Muscle of arm (tissue), 1 donor: ENCODE measurements at regions not wholly inside any gene's neighbourhood (a gene's known extent, or its start where the extent isn't known, plus 50 kb on each side); places are given as distances from the start of the nearest gene placed in this dataset.

Experiments used
- DNase-seq: peaks from one replicate; pipeline ENCODE4 v3.0.0-alpha.2; 2013

DNA sequence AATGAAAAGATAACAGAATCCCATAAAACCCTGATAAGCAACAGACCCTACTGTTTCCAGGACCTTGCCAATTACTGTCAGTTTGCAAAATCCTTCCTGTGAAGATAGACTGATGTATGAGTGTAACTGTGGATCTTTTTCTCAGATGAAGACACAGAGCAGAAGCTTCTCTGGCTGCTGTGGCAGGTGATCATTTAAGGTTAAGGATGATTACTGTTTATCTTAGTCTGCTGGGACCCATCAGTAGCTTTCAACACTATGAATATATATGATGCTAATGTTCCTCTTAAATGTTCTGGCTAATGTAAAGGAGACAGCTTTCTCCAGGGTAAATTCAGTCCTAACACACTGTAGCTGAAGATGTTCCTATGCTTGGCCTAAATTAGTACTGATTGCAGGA, 56.0 kb upstream of the CTTNBP2 start:
- no peak for DNase-seq

DNA sequence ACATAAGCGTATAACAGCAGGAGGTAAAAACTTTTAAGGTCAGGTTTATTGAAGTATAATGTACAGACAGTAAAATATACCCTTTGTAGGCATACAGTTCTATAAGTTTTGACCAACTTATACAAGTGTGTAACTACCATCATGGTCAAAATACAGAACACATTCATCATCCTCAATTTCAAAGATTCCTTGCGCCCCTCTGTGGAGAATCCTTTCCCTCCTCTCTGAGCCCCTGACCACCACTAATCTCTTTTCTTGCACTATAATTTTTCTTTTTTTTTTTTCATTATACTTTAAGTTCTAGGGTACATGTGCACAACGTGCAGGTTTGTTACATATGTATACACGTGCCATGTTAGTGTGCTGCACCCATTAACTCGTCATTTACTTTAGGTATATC, 58.1 kb upstream of the CTTNBP2 start:
- DNase-seq = no peak

DNA sequence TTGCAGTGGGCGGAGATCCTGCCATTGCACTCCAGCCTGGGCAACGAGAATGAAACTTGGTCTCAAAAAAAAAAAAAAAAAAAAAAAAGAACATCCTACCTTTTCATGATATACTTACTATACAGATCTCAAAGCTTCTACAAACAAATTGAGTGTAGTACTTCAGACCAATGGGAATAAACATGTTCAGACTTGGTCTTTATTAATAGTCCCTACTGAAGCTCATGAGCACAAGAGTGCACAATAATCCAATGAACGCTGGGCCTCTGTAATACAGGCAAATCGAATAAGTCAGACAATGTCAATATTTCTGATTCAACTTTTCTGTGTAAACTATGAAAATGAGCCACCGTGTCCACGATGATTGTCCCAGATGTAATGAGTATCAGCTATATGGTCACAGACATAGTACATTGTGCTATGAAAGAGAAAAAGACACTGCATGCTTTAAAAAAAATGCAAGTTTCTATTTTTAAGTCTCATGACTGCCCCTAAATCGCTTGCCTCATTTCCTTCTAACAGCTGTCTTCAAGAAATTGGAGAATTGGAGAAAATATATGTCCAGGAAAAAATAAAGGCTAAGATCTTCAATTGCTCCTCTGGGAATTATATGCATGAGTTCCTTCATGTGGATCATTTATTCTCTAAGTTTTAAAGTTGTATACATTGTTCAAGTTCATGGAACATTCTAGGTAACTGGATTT, 64.0 kb upstream of the CTTNBP2 start:
- DNase-seq = peak; percentile 19

DNA sequence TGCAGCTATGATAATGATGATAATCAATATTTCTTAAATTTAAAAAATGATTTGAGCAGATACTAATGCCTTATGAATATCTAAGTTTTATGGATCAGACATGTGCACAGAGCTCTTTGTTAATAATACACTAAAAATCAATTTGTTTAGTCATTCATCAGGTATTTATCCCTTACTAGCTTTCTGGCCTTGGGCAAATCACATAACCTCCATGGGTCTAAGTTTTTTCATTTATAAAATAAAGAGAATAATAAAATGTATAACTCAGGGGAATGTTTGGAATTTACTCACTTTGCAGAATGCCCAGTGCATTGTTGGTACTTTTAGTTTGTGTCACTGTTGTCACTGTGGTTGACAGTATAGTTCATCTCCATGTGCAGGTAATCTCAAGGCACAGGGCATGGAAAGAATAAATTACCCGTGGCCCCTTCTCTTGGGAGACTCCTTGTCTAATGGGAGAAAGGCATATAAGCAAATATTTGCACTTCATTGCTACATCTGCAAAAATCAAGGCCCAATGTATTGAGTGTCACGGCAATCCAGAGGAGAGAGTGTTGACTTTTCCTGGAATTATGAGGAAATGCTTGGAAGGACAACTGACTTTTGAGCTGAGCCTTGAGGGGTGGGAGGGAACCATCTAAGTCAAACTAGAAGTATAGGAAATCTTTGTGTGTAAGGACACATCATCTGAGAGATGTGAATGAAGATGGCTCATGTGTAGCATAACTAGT, 64.7 kb upstream of the CTTNBP2 start:
- DNase-seq = no peak

DNA sequence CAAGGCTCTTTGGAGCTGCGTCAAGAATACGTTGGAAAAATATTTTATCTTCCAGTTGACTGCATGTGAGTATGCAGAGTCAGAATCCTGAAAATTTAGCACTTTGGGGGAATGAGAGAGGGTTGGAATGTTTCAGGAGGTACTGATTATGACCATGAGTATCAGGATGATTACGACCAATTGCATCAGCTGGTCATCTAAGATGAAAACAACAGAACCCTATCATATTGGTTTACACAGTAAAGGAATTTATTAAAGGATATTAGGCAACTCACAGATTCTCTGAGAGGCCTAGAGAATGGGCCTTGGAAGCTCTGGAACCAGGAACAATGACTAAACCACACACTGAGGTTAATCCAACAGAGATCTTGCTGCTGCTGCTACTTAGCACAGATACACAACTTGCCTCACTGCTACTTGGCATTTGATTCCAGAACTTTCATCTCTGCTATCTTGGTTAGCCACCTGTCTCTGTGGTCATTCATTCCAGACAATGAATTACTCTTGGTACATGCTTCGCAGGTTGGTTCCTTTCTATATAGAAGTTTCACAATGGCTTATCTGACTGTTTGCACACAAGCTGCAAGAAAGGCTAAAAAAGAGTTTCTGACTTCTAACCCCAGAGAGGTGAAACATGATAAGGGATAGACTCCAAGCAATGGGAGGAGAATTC, 68.0 kb upstream of the CTTNBP2 start:
- DNase-seq = no peak

DNA sequence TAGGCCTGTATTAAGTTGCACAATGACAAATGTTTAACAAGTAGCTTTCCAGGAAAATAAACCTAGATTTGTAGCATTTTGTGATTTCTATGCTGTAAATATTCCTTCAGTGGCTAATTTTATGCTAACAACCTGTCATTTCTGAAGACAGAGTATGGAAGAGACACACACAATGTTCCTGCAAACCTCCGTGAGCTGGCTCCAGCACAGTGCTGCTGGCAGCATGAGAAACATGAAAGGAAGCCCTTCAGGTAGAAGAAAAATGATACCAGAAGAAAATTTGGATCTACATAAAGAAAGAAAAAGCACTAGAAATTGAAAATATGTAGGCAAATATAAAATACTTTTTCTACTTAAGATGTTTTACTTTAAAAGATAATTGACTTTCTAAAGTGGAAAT, 69.5 kb upstream of the CTTNBP2 start:
- no peak for DNase-seq

DNA sequence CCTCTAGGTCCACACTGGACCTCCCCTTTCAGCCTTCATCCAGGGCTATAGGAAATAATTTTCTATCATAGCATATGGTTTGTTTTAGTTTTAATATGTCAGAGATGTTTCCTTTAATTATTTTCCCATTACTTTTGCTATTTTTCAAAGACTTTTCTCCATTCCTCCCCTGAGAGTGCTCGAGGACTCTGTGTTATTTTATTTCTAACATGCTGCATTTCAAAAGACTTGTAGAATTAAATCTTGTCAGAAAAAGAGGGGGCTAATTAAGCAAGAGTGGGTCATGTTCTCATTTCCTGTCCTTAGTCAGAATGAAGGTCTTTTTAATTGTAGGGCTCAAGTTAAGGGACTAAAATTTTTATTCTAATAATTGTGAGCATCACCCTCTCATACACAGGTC, 71.6 kb upstream of the CTTNBP2 start:
- DNase-seq = no peak

DNA sequence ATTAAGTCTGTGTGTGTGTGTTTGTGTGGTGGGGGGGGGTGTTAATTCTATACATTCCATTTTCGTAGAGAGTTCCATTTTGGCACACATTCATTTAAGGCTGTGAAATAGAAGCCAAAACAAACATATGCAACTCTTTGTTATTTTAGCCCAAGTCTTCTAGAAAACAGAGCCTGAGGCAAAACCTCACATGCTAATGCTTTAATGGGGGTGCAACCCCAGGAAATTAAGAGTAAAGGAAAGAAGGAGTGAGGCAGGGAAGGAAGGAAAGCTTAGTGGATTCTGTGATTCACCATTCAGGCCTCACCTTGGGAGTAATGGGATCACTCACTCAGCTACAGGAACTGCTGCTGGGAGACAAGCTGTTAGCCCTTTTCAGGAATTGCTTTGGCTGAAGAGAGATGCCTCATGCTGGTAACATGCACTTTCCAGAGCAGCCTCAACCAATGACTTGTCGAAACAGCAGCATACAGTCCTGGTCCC, 73.0 kb upstream of the CTTNBP2 start:
- DNase-seq = no peak

DNA sequence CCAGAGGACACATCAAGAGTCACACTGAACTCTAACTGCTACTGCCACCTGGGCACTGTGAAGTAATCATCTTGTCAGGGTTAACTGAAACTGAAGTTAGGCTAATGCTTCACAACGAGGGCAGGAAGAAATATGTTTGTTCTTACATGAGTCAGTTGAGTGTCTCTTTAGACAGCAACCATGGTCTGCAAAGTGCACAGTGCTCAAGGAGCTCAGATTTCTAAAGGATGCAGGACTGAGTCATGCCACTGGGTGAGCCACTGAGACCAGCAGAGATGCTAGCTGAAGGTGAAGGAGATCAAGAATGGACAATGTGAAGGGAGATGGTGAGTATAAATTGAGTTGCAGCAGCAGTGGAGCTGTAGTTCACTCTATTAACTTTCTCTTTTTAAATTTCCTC, 76.0 kb upstream of the CTTNBP2 start:
- DNase-seq = no peak

DNA sequence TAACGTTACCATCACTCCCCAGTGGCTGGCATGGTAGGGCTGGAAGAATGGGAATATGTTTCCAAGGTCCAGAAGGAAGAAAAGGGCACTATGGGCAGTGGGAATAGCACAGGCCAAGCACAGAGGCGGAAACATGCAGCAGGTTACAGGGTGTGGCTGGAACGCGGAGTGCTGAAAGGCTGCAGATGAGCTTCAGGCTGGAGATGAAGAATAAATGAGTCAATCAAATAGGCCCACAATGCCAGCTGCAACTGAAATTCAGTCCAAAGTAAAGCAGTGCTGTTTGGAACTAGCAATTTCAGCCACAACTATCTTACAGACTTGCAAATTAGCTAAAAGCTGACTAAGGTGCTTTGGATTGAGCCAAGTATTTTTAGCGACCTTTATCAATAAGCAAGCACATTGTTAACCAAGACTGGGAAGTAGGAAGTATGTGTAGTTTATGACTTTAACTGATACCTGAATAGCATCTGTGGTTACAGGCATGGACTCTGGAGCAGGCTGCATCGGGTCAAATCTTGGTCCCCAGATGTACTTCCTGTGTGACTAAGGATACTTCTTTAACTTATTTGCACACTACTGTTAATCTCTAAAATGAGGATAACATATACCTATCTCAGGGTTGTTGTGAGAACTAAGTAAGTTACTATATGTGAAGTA, 77.5 kb upstream of the CTTNBP2 start:
- no peak for DNase-seq

DNA sequence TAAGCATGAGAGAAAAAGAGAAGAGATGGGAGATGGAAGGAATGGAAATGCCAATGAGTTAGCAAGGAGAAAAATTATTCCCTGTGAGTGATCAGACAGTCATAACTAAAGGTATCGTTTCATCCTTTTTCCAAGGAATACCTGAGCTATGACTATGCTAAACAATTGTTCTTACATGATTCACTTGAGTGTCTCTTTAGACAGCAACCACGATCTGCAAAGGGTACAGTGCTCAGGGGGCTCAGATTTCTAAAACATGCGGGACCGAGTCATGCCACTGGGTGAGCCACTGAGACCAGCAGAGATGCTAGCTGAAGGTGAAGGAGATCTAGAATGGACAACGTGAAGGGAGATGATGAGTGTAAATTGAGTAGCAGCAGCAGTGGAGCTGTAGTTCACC, 78.0 kb upstream of the CTTNBP2 start:
- no peak for DNase-seq

DNA sequence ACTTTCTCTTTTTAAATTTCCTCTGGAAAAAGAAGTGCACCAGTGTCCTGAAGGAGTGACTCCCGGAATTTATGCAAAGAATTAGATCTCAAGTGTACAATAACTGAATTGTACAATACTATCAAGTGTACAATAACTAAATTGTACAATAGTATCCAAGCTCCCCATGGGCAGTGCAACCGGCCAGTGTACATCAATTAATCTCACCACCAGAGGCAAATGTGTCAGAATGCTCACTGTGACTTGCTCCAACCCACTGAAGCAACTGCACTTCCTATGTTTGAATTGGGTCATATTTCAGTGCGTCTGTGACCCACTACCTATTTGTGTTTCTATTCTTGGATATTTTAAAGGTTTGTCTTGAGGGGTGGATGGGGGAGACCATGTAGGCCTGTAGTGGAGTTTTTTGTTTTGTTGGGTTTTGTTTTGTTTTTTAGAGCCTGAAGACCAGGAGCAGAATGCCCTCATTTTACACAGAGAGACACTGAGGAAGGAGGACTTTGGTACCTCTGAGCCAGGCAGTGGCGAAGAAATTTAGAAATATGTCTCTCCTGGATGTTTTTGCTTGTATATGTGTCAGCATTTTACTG, 78.5 kb upstream of the CTTNBP2 start:
- no peak for DNase-seq

DNA sequence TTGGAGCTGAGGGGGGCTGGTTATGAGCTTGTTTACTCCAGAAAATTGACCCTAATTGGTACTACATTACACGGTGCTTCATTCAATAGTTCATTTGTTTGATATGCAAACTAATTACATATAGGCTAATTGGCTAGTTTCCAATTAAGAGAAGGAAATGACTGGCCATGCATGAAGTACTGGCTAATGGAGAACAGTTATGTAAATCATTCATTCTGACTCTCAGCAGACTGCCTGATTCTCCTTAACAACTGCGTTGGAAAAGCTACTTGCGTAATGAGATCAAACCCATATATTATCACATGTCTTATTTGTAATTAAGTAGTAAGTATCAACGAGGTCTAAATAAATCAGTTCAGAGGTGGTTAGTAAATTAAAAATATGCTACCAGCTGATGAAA, 81.8 kb upstream of the CTTNBP2 start:
- no peak for DNase-seq

DNA sequence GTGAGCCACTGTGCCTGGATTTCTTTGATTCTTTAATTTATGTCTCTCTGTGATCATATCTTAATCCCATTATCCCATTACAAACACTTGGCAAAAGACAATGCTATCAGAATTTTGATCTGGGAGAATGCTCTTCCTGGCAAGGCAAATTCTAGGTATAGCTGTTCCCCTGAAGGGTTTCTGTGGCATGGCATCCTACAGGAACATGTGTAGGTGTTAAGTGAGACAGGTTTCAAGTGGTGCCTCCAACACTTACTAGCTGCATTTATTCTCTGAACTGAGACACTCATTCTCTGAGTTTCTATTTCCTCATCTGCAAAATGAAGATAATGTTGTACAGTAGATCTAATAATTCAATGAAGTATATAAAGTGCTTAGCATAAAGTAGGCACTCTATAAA, 87.1 kb upstream of the CTTNBP2 start:
- DNase-seq = no peak

DNA sequence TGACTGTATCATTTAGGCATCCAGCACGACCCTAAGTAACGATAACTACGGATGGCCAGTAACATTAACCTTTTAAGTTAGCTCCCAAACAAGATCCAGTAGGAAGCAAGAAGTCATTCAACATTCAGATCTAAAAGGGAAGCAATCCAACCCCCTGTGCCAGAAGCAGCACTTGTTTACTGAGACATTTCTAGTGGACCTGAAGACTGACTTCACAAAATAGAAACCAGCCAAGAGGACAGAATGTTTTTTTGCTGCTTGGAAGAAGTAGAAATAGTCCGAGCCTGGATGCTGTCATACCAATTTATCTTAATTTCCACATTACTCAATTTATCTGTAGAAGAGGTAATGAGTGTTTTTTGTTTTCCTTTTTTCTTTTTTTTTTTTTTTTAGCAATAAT, 88.0 kb upstream of the CTTNBP2 start:
- no peak for DNase-seq

DNA sequence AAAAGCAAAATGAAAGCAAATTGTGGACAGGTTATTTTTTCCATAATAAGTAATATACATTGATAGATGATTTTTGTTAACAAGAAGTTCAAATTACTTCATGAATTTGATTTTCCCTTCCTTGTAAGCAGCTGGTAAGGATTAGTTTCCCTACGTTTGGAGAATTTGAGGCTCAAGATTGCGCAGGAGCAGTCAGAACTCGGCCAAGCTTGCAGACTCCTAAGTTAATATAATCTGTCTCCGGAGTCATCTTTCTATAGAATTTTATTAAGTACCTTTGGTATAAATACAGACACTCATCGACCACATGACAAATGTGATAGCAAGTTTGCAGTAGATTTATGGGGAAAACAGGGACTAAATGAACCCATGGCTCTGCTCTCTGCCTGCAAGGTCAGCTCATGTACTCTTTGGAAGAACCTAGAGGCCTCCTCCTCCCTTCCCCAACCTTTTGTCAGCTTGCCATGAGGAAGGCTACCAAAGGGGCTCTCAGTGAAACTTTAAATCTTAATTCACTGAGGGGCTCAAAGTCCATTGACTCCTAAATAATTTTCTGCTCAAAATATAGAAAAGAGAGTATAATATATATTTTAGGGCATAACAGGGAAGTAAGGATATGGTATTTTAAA, 89.2 kb upstream of the CTTNBP2 start:
- no peak for DNase-seq

DNA sequence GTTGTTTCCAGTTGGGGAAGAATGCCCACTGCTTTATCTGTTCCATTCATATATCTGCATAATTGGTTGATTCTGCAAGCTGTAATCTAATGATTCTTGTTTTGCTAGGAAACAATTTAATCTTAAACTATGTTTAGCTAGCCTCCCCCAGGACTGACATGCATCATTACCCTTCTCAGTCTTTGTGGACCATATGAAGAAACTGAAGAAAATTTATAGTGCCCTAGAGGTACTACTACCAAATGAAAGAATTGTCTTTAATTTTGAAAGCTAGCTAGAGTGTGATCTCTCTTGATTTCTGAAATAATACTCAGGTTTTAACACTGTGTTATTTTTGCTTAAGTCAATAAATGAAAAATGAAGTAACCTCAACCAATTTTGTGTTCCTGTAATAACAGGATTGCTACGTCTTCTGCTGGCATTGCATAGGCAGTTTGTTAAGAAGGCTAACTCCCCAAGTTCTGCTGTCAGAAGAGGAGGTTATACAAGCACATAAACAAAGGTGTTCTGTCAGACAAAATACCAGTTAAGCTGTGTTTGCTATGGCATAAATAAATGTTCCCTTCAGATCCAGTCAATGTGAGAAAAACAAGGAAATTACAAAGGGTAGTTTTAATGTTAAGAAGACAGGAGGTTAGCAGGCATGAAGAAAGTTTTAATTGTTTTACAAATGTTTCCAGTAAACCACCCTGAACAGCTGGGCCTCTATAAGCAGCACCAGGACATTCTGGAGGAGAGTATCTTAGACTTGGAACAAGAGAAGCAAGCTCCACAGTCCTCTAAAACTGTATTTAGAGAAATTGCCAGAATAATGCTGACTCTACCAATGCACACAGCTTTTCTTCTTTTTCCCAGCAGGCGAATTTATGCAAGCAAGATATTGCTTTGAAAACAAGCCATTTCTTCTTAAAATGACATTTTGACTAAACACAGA, 90.3 kb upstream of the CTTNBP2 start:
- DNase-seq = no peak

DNA sequence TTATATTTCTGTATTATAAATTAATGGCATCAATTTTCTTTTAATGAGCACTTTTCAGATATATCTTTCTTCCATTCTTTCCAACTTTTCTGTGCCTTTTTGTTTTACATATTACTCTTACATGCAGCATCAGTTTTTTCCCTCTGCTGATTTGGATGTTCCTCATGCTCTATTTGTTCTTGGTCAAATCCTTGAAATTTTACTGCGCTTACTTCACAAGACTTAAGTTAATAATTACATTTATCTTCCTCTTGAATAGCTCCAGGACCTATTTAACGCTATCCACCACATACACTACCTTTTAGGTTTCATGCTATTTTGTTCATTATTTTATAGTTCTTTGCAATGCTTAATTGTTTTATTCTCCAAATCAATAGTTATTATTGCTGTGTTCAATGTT, 97.6 kb upstream of the CTTNBP2 start:
- DNase-seq = no peak

DNA sequence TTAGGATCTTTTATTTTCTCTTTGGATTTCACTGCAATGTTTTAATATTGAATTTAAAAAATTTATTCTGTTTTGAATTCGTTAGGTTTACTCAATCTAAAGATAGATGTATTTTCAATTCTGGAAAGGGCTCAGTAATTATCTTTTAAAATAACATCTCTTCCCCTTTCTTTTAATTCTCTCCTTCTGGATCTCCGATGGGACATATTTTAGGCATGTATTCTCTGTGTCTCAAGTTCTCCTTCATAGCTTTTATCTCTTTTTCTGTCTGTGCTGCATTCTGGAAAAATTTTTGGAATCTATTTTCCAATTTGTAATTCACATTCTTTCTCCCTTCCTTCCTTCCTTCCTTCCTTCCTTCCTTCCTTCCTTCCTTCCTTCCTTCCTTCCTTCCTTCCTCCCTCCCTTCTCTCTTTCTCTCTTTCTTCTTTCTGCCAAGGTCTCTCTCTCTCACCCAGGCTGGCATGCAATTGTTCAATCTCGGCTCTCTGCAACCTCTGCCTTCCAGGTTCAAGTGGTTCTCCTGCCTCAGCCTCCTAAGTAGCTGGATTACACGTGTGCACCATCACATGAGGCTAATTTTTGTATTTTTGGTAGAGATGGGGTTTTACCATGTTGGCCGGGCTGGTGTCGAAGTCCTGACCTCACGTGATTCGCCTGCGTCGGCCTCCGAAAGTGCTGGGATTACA, 98.5 kb upstream of the CTTNBP2 start:
- no peak for DNase-seq

DNA sequence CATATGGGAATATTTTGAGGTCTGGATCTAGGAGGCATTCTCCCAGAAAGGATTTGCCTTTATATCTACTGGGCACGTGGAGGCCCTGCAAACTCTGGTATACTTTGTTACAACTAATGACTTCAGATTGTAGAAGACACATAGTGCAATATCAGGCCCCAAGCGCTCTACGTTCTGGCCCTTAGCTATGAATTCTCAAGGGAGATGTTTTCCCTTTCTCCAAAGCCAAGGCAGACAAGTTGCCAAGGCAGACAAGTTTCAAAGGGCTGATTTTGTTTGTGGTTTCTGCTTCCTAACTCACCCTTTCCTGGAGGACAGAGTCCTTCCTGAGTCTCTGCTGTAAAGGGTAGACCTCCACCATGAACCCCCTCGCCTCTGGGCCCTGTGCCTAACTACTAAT, 99.4 kb upstream of the CTTNBP2 start:
- DNase-seq = no peak
